A549 (cell line): ENCODE measurements at regions not wholly inside any gene's neighbourhood (a gene's known extent, or its start where the extent isn't known, plus 50 kb on each side); places are given as distances from the start of the nearest gene placed in this dataset.

Experiments used
- ATAC-seq, 2 experiments: fragments of 200-7000 bp in 1 of 2; fragments of >200 bp in 1 of 2; cut with Nextera tagmentation in 1 of 2; cut with Tn5 transposase in 1 of 2; 3 replicates each; pipeline versions ENCODE4 v1.8.0 to v1.9.1; 2018 to 2020; ENCODE audit warnings: mild to moderate bottlenecking in 1 of 2, moderate library complexity in 1 of 2
- CTCF ChIA-PET: fragments of 300-600 bp; sonication (Branson Sonifier 250); formaldehyde crosslinking; extraction: SDS; loops from one replicate; lab custom pipeline; 2021; ENCODE audit warnings: antibody characterized with exemption, inconsistent platforms; lab: Yijun Ruan, JAX
- POLR2A ChIA-PET: fragments of 350-600 bp; formaldehyde crosslinking; extraction: SDS; loops from one replicate; lab custom pipeline; 2021; ENCODE audit warnings: antibody characterized with exemption, inconsistent platforms; lab: Yijun Ruan, JAX
- DNase-seq, 2 experiments: peaks; one replicate each; pipeline versions ENCODE4 v3.0.0 to v3.0.0-alpha.2; 2011 to 2016; ENCODE audit warnings: low read depth in 1 of 2, low spot score in 1 of 2
- FAIRE-seq: peaks from 2 replicates; lab custom pipeline; 2011; peaks lifted over from hg19 to GRCh38; lab: Jason Lieb, UNC
- H3K27ac ChIP-seq, 2 experiments: fragments of >200 bp; sonication (Bioruptor Twin); formaldehyde crosslinking; 3 replicates each; pipeline ENCODE4 v1.5.1; 2016 to 2017
- H3K4me1 ChIP-seq: fragments of >200 bp; sonication (Bioruptor Twin); formaldehyde crosslinking; 3 replicates; pipeline ENCODE4 v1.6.1; 2016
- H3K4me2 ChIP-seq: fragments of >200 bp; sonication (Bioruptor Twin); formaldehyde crosslinking; 3 replicates; pipeline ENCODE4 v1.6.1; 2016
- H3K4me3 ChIP-seq: fragments of >200 bp; sonication (Bioruptor Twin); formaldehyde crosslinking; 3 replicates; pipeline ENCODE4 v1.5.1; 2016
- H3K9me3 ChIP-seq: fragments of >200 bp; sonication (Bioruptor Twin); formaldehyde crosslinking; 3 replicates; pipeline ENCODE4 v1.6.1; 2016
- CBX8 ChIP-seq: fragments of 200-600 bp; sonication (generic); IDR thresholded peaks from 2 replicates; pipeline ENCODE4 v1.6.1; 2016
- CEBPB ChIP-seq, 2 experiments: fragments of >200 bp in 1 of 2; sonication (Bioruptor Twin) in 1 of 2; formaldehyde crosslinking in 1 of 2; IDR thresholded peaks; 2 replicates each; pipeline ENCODE4 v1.6.1; 2012 to 2016
- CHD2 ChIP-seq: fragments of 150-350 bp; IDR thresholded peaks from 2 replicates; pipeline ENCODE4 v1.6.1; 2014; ENCODE audit warnings: low read length; ENCODE audit not compliant: partially characterized antibody
- EHMT2 ChIP-seq: fragments of 200-600 bp; sonication (generic); IDR thresholded peaks from 2 replicates; pipeline ENCODE4 v1.6.1; 2016; ENCODE audit warnings: antibody characterized with exemption, low read depth, mild to moderate bottlenecking, moderate library complexity
- ESRRA ChIP-seq: fragments of 150-350 bp; IDR thresholded peaks from 2 replicates; pipeline ENCODE4 v1.6.1; 2014; ENCODE audit warnings: mild to moderate bottlenecking, low read length, borderline replicate concordance
- FOSB ChIP-seq: fragments of 250-450 bp; sonication (Bioruptor Pico); IDR thresholded peaks from 2 replicates; pipeline ENCODE4 v1.5.0; 2020; ENCODE audit warnings: mild to moderate bottlenecking, moderate library complexity
- HOXB5 ChIP-seq: fragments of 250-450 bp; sonication (Bioruptor Pico); IDR thresholded peaks from 2 replicates; pipeline ENCODE4 v1.5.0; 2020; ENCODE audit warnings: mild to moderate bottlenecking, moderate library complexity
- JUN ChIP-seq, 2 experiments: fragments of >200 bp; sonication (Bioruptor Twin); formaldehyde crosslinking; IDR thresholded peaks; 2 replicates in 1 of 2; 3 replicates in 1 of 2; pipeline ENCODE4 v1.6.1; 2016 to 2017
- JUNB ChIP-seq: fragments of >200 bp; sonication (Bioruptor Twin); formaldehyde crosslinking; IDR thresholded peaks from 2 replicates; pipeline ENCODE4 v1.6.1; 2016
- KDM5A ChIP-seq: fragments of 200-600 bp; sonication (generic); IDR thresholded peaks from 2 replicates; pipeline ENCODE4 v1.6.1; 2016; ENCODE audit warnings: antibody characterized with exemption, mild to moderate bottlenecking
- NFE2L2 ChIP-seq: fragments of 150-350 bp; conservative IDR thresholded peaks from 2 replicates; pipeline ENCODE4 v1.6.1; 2014; ENCODE audit warnings: low read length
- NPAS2 ChIP-seq: fragments of 250-450 bp; sonication (Bioruptor Pico); IDR thresholded peaks from 2 replicates; pipeline ENCODE4 v1.8.0; 2022; ENCODE audit warnings: mild to moderate bottlenecking, moderate library complexity, borderline replicate concordance
- POLR2A ChIP-seq: IDR thresholded peaks from 2 replicates; pipeline ENCODE4 v1.6.1; 2012; ENCODE audit warnings: mild to moderate bottlenecking, low read length
- RAD21 ChIP-seq, 2 experiments: fragments of >200 bp in 1 of 2; sonication (Bioruptor Twin) in 1 of 2; formaldehyde crosslinking in 1 of 2; IDR thresholded peaks in 1 of 2; conservative IDR thresholded peaks in 1 of 2; 2 replicates in 1 of 2; 3 replicates in 1 of 2; pipeline ENCODE4 v1.6.1; 2012 to 2018; ENCODE audit warnings: inconsistent platforms in 1 of 2
- RCOR1 ChIP-seq: fragments of 150-350 bp; IDR thresholded peaks from 2 replicates; pipeline ENCODE4 v1.6.1; 2014; ENCODE audit warnings: antibody characterized with exemption, low read length, low read depth
- SMC3 ChIP-seq: fragments of >200 bp; sonication (Bioruptor Twin); formaldehyde crosslinking; IDR thresholded peaks from 3 replicates; pipeline ENCODE4 v1.6.1; 2018; ENCODE audit warnings: inconsistent platforms
- SREBF2 ChIP-seq: fragments of 450-650 bp; IDR thresholded peaks from 2 replicates; pipeline ENCODE4 v1.6.1; 2014; ENCODE audit warnings: mild to moderate bottlenecking, moderate library complexity
- TP53 ChIP-seq: fragments of 250-450 bp; sonication (Bioruptor Pico); IDR thresholded peaks from 2 replicates; pipeline ENCODE4 v1.5.0; 2021; ENCODE audit warnings: mild to moderate bottlenecking, moderate library complexity
- ZFP36 ChIP-seq: fragments of 450-650 bp; IDR thresholded peaks from 2 replicates; pipeline ENCODE4 v1.6.1; 2014; ENCODE audit warnings: borderline replicate concordance; ENCODE audit not compliant: partially characterized antibody
- WGBS: methylation state at CpG from one replicate; pipeline ENCODE4 v1.1.6; 2017; ENCODE audit errors: missing lambda C conversion rate; 5-methylcytosine and 5-hydroxymethylcytosine counted together
- TF ChIP-seq, protein P1 (sequence below): fragments of >200 bp; sonication (Bioruptor Twin); formaldehyde crosslinking; IDR thresholded peaks from 3 replicates; pipeline ENCODE4 v1.5.1; 2016
- TF ChIP-seq, protein P2 (sequence below): IDR thresholded peaks from 2 replicates; pipeline ENCODE4 v1.6.1; 2012
- TF ChIP-seq, protein P3 (sequence below): fragments of >200 bp; sonication (Bioruptor Twin); formaldehyde crosslinking; IDR thresholded peaks from 3 replicates; pipeline ENCODE4 v1.6.1; 2016
- TF ChIP-seq, protein P4 (sequence below): IDR thresholded peaks from 2 replicates; pipeline ENCODE4 v1.6.1; 2012

DNA sequence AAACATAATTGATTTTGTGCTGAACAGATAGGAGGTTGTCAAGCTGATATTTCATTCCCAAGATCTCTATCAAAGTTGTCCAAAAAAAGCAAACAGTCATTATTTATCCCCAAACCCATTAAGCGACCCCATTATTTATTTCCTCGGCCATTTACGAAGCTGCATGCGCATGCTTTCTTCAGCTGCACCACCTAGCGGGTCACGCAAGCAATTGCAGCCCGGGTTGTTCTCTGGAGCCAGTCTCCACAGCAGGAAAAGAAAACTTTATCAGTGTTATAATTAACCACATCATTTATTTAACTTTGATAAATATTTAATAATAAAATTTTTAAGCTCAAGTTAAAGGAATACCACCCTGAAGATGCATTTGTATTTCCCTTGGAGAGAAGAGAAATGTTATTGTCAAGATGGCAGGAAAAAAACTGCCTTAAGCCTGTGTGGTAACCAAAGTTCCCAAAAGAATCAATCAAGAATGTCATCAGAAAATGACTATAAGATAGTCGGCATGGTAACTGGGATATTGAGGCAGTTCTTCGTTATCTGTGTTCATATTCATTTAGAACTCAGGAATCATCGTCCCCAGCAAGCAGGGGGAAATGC lies 304.7 kb downstream of the FBXO15 start:
- no peak overlapping the region; the same call in 2 of the 3 replicates for H3K4me3 ChIP-seq
- no peak overlapping the region for H3K27ac ChIP-seq
- H3K4me2 ChIP-seq, result peak overlapping the region; percentile 52
- ChIA-PET POLR2A (no interaction called here), CTCF (interaction anchor here (0.7 to 2.1 kb wide), 10 partner anchors 10 to 1020 kb away, joined by 3 to 10 read pairs (median 3); no protein-coding TSS in a partner anchor)
- H3K4me1 ChIP-seq, result no peaks in the 10 kb centered on the region
- 7% methylated on average over 10 of the region's 10 CpGs for WGBS
- ATAC-seq, result peak in 1 of 2 experiments; percentile 72; a peak in 3 of 6 replicates
- no peaks in the 10 kb centered on the region for H3K9me3 ChIP-seq
- DNase-seq, result peak; percentile 19 to 40
- no peak for FAIRE-seq
- no peak for TF ChIP-seq FOSB (CRISPR knock-in tag)
- TF ChIP-seq CHD2, result no peak
- TF ChIP-seq RAD21 (conservative IDR thresholded peaks at IDR 0.05 in 1 of 2, IDR thresholded peaks at IDR 0.05 in 1 of 2), result peak; percentile 71 to 76
- TF ChIP-seq, protein P1, sequence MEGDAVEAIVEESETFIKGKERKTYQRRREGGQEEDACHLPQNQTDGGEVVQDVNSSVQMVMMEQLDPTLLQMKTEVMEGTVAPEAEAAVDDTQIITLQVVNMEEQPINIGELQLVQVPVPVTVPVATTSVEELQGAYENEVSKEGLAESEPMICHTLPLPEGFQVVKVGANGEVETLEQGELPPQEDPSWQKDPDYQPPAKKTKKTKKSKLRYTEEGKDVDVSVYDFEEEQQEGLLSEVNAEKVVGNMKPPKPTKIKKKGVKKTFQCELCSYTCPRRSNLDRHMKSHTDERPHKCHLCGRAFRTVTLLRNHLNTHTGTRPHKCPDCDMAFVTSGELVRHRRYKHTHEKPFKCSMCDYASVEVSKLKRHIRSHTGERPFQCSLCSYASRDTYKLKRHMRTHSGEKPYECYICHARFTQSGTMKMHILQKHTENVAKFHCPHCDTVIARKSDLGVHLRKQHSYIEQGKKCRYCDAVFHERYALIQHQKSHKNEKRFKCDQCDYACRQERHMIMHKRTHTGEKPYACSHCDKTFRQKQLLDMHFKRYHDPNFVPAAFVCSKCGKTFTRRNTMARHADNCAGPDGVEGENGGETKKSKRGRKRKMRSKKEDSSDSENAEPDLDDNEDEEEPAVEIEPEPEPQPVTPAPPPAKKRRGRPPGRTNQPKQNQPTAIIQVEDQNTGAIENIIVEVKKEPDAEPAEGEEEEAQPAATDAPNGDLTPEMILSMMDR, result peak; percentile 64
- TF ChIP-seq, protein P2, sequence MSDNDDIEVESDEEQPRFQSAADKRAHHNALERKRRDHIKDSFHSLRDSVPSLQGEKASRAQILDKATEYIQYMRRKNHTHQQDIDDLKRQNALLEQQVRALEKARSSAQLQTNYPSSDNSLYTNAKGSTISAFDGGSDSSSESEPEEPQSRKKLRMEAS, result peak; percentile 53; the same call in 1 of the 2 replicates
- TF ChIP-seq SMC3, result peak; percentile 71

DNA sequence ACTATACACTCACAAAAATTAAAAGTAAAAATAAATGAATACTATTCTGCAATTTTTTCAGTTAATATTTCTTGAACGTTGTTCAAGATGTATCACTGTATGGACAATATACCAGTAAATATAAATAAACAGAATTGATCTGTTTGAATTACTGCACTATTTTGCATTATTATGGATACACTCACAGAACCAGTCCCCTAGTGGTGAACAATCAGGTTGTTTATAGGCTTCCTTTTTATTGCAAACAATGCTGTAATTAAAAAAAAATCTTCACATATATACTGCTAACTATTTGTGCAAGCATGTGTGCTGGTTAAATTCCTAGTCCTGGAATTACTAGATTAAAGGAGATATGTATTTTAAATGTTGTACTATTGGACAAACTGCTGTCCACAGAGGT lies 306.0 kb downstream of the FBXO15 start:
- CTCF ChIA-PET, result interaction anchor here (1.5 to 2.1 kb wide), 3 partner anchors 9 to 12 kb away, joined by 6 to 10 read pairs (median 6); no protein-coding TSS in a partner anchor
- FAIRE-seq, result no peak
- no peak for TF ChIP-seq CBX8
- TF ChIP-seq, protein P1, result peak; percentile 8; the same call in 1 of the 3 replicates
- TF ChIP-seq, all 56 proteins: peak for 1
- Histone ChIP-seq H3K4me1 (no peaks in the 10 kb centered on the region), H3K4me3 (no peak overlapping the region), H3K27ac (no peak overlapping the region), H3K4me2 (no peak overlapping the region), H3K9me3 (no peaks in the 10 kb centered on the region)
- ATAC-seq, result no peak
- POLR2A ChIA-PET, result no interaction called here
- DNase-seq, result no peak
- WGBS, result 44% methylated on average over 1 of the region's 1 CpG

DNA sequence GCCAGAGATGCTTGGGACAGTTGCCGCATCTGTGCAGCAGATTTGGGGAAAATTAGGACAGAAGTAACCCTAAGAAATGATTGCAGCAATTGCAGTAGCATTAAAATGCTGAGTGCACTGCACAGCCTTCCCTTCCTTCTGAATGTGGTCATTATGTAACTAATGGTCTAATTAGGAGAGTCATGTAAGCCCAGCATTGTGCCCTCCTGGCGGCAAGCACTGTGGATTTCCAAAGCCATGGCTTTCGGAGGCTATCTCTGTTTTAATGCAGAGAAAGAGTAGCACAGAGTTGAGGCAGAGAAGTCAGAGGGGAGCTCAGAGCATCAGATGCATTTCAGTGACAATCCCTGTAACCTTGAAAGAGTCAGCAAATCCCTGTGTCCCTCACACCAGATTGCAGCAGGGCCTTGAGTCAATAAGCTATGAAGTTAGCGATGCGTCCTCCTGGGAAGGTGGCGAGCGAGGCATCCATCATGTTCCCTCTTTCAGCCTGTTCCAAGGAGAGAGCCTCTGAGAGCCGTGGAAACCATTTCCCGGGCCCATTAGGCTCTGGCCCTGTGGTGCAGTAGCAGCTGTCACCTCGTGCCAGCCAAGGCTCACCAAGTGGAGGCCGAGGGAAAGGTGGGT lies 307.2 kb downstream of the FBXO15 start:
- FAIRE-seq, result no peak
- no peak for DNase-seq
- 62% methylated on average over 6 of the region's 11 CpGs for WGBS

DNA sequence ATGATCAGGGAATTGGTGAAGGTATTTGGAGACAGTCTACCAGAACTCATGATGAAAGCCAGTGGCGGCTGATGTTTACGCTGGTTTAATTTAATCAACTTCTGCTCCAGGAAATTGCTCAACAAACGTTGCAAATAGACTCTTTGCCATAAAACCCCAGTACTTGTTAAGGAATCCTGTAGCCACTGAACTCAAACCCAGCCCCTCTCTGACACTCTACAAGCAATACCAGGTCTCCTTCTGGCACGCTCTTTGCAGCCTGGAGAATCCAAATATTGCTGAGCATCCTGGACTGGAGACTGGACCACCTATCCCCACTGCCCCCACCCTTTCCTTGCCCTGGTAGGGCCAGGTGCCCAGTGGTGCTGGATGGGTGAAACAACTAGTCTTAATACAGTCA lies 308.2 kb downstream of the FBXO15 start:
- Histone ChIP-seq H3K4me1 (no peaks in the 10 kb centered on the region), H3K4me2 (no peak overlapping the region), H3K9me3 (no peaks in the 10 kb centered on the region), H3K4me3 (no peak overlapping the region), H3K27ac (no peak overlapping the region)
- ChIA-PET CTCF (no interaction called here), POLR2A (no interaction called here)
- WGBS, result 55% methylated on average over 4 of the region's 4 CpGs
- DNase-seq (no peak), ATAC-seq (no peak), FAIRE-seq (no peak)
- TF ChIP-seq JUN (IDR thresholded peaks at IDR 0.05) (no peak), RCOR1 (no peak), HOXB5 (CRISPR knock-in tag) (no peak), ESRRA (no peak), NPAS2 (CRISPR knock-in tag) (no peak), RAD21 (conservative IDR thresholded peaks at IDR 0.05 in 1 of 2, IDR thresholded peaks at IDR 0.05 in 1 of 2) (no peak), POLR2A (no peak), CBX8 (no peak), CEBPB (IDR thresholded peaks at IDR 0.05) (no peak), NFE2L2 (no peak), TP53 (no peak), ZFP36 (no peak), KDM5A (no peak)
- TF ChIP-seq, protein P3, sequence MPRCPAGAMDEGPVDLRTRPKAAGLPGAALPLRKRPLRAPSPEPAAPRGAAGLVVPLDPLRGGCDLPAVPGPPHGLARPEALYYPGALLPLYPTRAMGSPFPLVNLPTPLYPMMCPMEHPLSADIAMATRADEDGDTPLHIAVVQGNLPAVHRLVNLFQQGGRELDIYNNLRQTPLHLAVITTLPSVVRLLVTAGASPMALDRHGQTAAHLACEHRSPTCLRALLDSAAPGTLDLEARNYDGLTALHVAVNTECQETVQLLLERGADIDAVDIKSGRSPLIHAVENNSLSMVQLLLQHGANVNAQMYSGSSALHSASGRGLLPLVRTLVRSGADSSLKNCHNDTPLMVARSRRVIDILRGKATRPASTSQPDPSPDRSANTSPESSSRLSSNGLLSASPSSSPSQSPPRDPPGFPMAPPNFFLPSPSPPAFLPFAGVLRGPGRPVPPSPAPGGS, result no peak
- TF ChIP-seq, protein P4, sequence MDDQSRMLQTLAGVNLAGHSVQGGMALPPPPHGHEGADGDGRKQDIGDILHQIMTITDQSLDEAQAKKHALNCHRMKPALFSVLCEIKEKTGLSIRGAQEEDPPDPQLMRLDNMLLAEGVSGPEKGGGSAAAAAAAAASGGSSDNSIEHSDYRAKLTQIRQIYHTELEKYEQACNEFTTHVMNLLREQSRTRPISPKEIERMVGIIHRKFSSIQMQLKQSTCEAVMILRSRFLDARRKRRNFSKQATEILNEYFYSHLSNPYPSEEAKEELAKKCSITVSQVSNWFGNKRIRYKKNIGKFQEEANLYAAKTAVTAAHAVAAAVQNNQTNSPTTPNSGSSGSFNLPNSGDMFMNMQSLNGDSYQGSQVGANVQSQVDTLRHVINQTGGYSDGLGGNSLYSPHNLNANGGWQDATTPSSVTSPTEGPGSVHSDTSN, result no peak

More for the DNA sequence above, 307.2 kb downstream of the FBXO15 start:
- Histone ChIP-seq H3K4me3 (no peak overlapping the region), H3K9me3 (no peaks in the 10 kb centered on the region), H3K27ac (no peak overlapping the region), H3K4me2 (no peak overlapping the region), H3K4me1 (no peaks in the 10 kb centered on the region)
- no peak for ATAC-seq
- CTCF ChIA-PET, result interaction anchor here (1.2 kb wide), 1 partner anchor 10 kb away, joined by 3 read pairs; no protein-coding TSS in a partner anchor
- POLR2A ChIA-PET, result no interaction called here
- TF ChIP-seq SREBF2 (no peak), RAD21 (conservative IDR thresholded peaks at IDR 0.05 in 1 of 2, IDR thresholded peaks at IDR 0.05 in 1 of 2) (no peak), EHMT2 (no peak), JUNB (no peak), HOXB5 (CRISPR knock-in tag) (no peak)
